Tibial nerve (tissue), 4 donors: ENCODE measurements at regions not wholly inside any gene's neighbourhood (a gene's known extent, or its start where the extent isn't known, plus 50 kb on each side); places are given as distances from the start of the nearest gene placed in this dataset.

Experiments
- DNase-seq, 2 donors: peaks; one replicate each; pipeline ENCODE4 v3.0.0-alpha.2; 2019; ENCODE audit warnings: low spot score in 2 of 2
- H3K27ac ChIP-seq, 4 donors: fragments of 200-600 bp; sonication (generic) in 3 of 4; one replicate each; pipeline ENCODE4 v1.5.1; 2017 to 2019; ENCODE audit warnings: mild to moderate bottlenecking in 1 of 4
- H3K27me3 ChIP-seq, 2 donors: fragments of 200-600 bp; sonication (generic) in 1 of 2; one replicate each; pipeline versions ENCODE4 v1.5.1 to v1.6.0; 2017 to 2019
- H3K36me3 ChIP-seq, 3 donors: fragments of 200-600 bp; sonication (generic); one replicate each; pipeline ENCODE4 v1.5.1; 2018 to 2019
- H3K4me1 ChIP-seq, 4 donors: fragments of 200-600 bp; sonication (generic) in 3 of 4; one replicate each; pipeline ENCODE4 v1.5.1; 2017 to 2019
- H3K4me3 ChIP-seq, 4 donors: fragments of 200-600 bp; sonication (generic) in 3 of 4; one replicate each; pipeline ENCODE4 v1.5.1; 2017 to 2019; ENCODE audit warnings: mild to moderate bottlenecking in 1 of 4, moderate library complexity in 1 of 4
- H3K9me3 ChIP-seq, 4 donors: fragments of 200-600 bp; sonication (generic) in 3 of 4; one replicate each; pipeline ENCODE4 v1.5.1; 2017 to 2019
- CTCF ChIP-seq, 5 experiments: fragments of 200-600 bp in 3 of 5; fragments of 450-650 bp in 2 of 5; sonication (generic) in 3 of 5; IDR thresholded peaks; one replicate each; pipeline ENCODE4 v1.5.1; 2016 to 2019; ENCODE audit warnings: antibody characterized with exemption in 5 of 5, mild to moderate bottlenecking in 3 of 5, moderate library complexity in 2 of 5
- EP300 ChIP-seq, 2 donors: sonication (generic); formaldehyde crosslinking; IDR thresholded peaks; one replicate each; pipeline ENCODE4 v1.6.1; 2017; ENCODE audit warnings: antibody characterized with exemption in 2 of 2, mild to moderate bottlenecking in 1 of 2
- POLR2A ChIP-seq, 2 donors: fragments of 450-650 bp; IDR thresholded peaks; one replicate each; pipeline ENCODE4 v1.6.1; 2017; ENCODE audit warnings: antibody characterized with exemption in 2 of 2, mild to moderate bottlenecking in 2 of 2, moderate library complexity in 2 of 2
- WGBS, 2 donors: methylation state at CpG; one replicate each; pipeline ENCODE4 v1.1.5; 2018; 5-methylcytosine and 5-hydroxymethylcytosine counted together

GRCh38 chr1:73953586-73953985, 244.4 kb downstream of the LRRIQ3 start:
- 90 to 91% methylated on average over 4 of the region's 4 CpGs for WGBS, 2 donors
- TF ChIP-seq POLR2A (IDR thresholded peaks at IDR 0.05) (no peak), CTCF (IDR thresholded peaks at IDR 0.05) (no peak), EP300 (IDR thresholded peaks at IDR 0.05) (no peak)

GRCh38 chr1:73953186-73953585, 244.8 kb downstream of the LRRIQ3 start:
- Histone ChIP-seq H3K36me3 (no peaks in the 10 kb centered on the region), H3K4me3 (no peak overlapping the region), H3K27ac (no peak overlapping the region), H3K9me3 (no peaks in the 10 kb centered on the region), H3K4me1 (no peaks in the 10 kb centered on the region), H3K27me3 (no peaks in the 10 kb centered on the region)
- WGBS, 2 donors = 86 to 91% methylated on average over 5 of the region's 5 CpGs
- no peak for DNase-seq
- TF ChIP-seq EP300 (IDR thresholded peaks at IDR 0.05) = no peak
- no peak for TF ChIP-seq CTCF (IDR thresholded peaks at IDR 0.05)
- no peak for TF ChIP-seq POLR2A (IDR thresholded peaks at IDR 0.05)

More at GRCh38 chr1:73953586-73953985, 244.4 kb downstream of the LRRIQ3 start:
- no peak overlapping the region for H3K4me3 ChIP-seq
- DNase-seq = no peak
- H3K36me3 ChIP-seq = no peaks in the 10 kb centered on the region
- H3K27ac ChIP-seq = no peak overlapping the region
- no peaks in the 10 kb centered on the region for H3K27me3 ChIP-seq
- H3K9me3 ChIP-seq = no peaks in the 10 kb centered on the region
- H3K4me1 ChIP-seq = no peaks in the 10 kb centered on the region

GRCh38 chr1:73948055-73948454, 249.9 kb downstream of the LRRIQ3 start:
- Histone ChIP-seq H3K27ac (no peak overlapping the region), H3K4me3 (no peak overlapping the region), H3K9me3 (no peaks in the 10 kb centered on the region), H3K27me3 (no peaks in the 10 kb centered on the region), H3K36me3 (no peaks in the 10 kb centered on the region), H3K4me1 (no peaks in the 10 kb centered on the region)
- no peak for TF ChIP-seq POLR2A (IDR thresholded peaks at IDR 0.05)
- no peak for DNase-seq

DNA sequence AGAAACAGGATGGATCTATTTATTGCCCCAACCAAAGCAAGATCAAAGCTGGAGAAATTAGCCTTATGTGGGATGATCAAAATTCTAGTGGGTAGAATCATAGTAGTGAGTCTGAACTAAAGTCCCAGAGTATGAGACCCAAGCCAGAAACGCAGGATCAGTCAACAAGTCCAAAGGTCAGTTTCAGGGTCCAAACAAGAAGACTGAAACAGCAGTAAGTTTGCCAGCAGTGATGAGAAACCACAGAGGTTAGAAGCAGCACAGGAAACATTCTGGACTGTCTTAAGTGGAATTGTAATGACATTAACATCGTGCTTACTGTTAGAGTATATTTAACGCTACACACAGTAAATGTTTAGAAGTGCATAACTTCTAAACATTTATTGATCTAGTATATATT, 251.0 kb downstream of the LRRIQ3 start:
- WGBS, 2 donors = 79 to 80% methylated on average over 3 of the region's 3 CpGs
- H3K27me3 ChIP-seq = no peaks in the 10 kb centered on the region
- TF ChIP-seq CTCF (IDR thresholded peaks at IDR 0.05) (no peak), EP300 (IDR thresholded peaks at IDR 0.05) (no peak), POLR2A (IDR thresholded peaks at IDR 0.05) (no peak)
- no peaks in the 10 kb centered on the region for H3K9me3 ChIP-seq
- H3K27ac ChIP-seq = no peak overlapping the region
- H3K4me3 ChIP-seq = no peak overlapping the region
- no peaks in the 10 kb centered on the region for H3K4me1 ChIP-seq
- H3K36me3 ChIP-seq = no peaks in the 10 kb centered on the region
- no peak for DNase-seq

- no peak overlapping the region for H3K27ac ChIP-seq
- H3K27me3 ChIP-seq = no peaks in the 10 kb centered on the region
- H3K4me1 ChIP-seq = no peaks in the 10 kb centered on the region
- DNase-seq = no peak
- H3K4me3 ChIP-seq = no peak overlapping the region
- H3K9me3 ChIP-seq = no peaks in the 10 kb centered on the region
- no peaks in the 10 kb centered on the region for H3K36me3 ChIP-seq
- no peak for TF ChIP-seq EP300 (IDR thresholded peaks at IDR 0.05)
- 3 to 11% methylated on average over 1 of the region's 1 CpG for WGBS, 2 donors
Observed at GRCh38 chr1:73943270-73943669, 254.7 kb downstream of the LRRIQ3 start.

- Histone ChIP-seq H3K27ac (no peak overlapping the region), H3K36me3 (no peaks in the 10 kb centered on the region)
- TF ChIP-seq POLR2A (IDR thresholded peaks at IDR 0.05) = no peak
- no peak for TF ChIP-seq CTCF (IDR thresholded peaks at IDR 0.05)
- TF ChIP-seq EP300 (IDR thresholded peaks at IDR 0.05) = no peak
Observed at GRCh38 chr1:73930293-73930692, 267.7 kb downstream of the LRRIQ3 start.

More at GRCh38 chr1:73930293-73930692, 267.7 kb downstream of the LRRIQ3 start:
- Histone ChIP-seq H3K9me3 (no peaks in the 10 kb centered on the region), H3K27me3 (no peaks in the 10 kb centered on the region), H3K4me3 (no peak overlapping the region), H3K4me1 (no peaks in the 10 kb centered on the region)
- no peak for DNase-seq
- WGBS, 2 donors = 86 to 89% methylated on average over 1 of the region's 1 CpG
